Stimulated activated CD4-positive, alpha-beta T cell treated with anti-CD3 and anti-CD28 coated beads, Interleukin-15, amount 100 ng/mL, for 1 hour (primary cell): ENCODE measurements at regions not wholly inside any gene's neighbourhood (a gene's known extent, or its start where the extent isn't known, plus 50 kb on each side); places are given as distances from the start of the nearest gene placed in this dataset.

ENCODE experiments used
- DNase-seq, 2 donors: peaks; one replicate each; pipeline ENCODE4 v3.0.0-alpha.2; 2020; ENCODE audit warnings: low read depth in 1 of 2, low spot score in 1 of 2

GRCh38 chr3:72334681-72335457, 513.4 kb downstream of the SHQ1 start:
- no peak for DNase-seq

- no peak for DNase-seq
Observed at GRCh38 chr3:72332689-72333088, 515.6 kb downstream of the SHQ1 start.

- DNase-seq: no peak
Observed at GRCh38 chr3:72332036-72332435, 516.2 kb downstream of the SHQ1 start.

- no peak for DNase-seq
Observed at GRCh38 chr3:72331076-72331475, 517.2 kb downstream of the SHQ1 start.

GRCh38 chr3:72329354-72329753, 518.9 kb downstream of the SHQ1 start:
- no peak for DNase-seq

GRCh38 chr3:72328755-72329277, 519.4 kb downstream of the SHQ1 start:
- no peak for DNase-seq

- DNase-seq: no peak
Observed at GRCh38 chr3:72327008-72327407, 521.2 kb downstream of the SHQ1 start.

GRCh38 chr3:72324253-72324811, 523.9 kb downstream of the SHQ1 start:
- no peak for DNase-seq

GRCh38 chr3:72323773-72324172, 524.5 kb downstream of the SHQ1 start:
- no peak for DNase-seq

GRCh38 chr3:72322264-72322976, 525.8 kb downstream of the SHQ1 start:
- DNase-seq: no peak

- no peak for DNase-seq
Observed at GRCh38 chr3:72320955-72321303, 527.3 kb downstream of the SHQ1 start.

- DNase-seq: no peak
Observed at GRCh38 chr3:72320095-72320954, 527.9 kb downstream of the SHQ1 start.

GRCh38 chr3:72319194-72320094, 528.8 kb downstream of the SHQ1 start:
- DNase-seq: no peak

GRCh38 chr3:72318504-72319193, 529.6 kb downstream of the SHQ1 start:
- DNase-seq: no peak

- DNase-seq: no peak
Observed at GRCh38 chr3:72317491-72317890, 530.8 kb downstream of the SHQ1 start.

- DNase-seq: no peak
Observed at GRCh38 chr3:72316501-72317279, 531.6 kb downstream of the SHQ1 start.

GRCh38 chr3:72313308-72313707, 528.4 kb upstream of the PROK2 start:
- DNase-seq: no peak

GRCh38 chr3:72312339-72312738, 527.4 kb upstream of the PROK2 start:
- DNase-seq: no peak

GRCh38 chr3:72311425-72311824, 526.5 kb upstream of the PROK2 start:
- no peak for DNase-seq
